Neural crest cell (in vitro differentiated cells): ENCODE measurements at regions not wholly inside any gene's neighbourhood (a gene's known extent, or its start where the extent isn't known, plus 50 kb on each side); places are given as distances from the start of the nearest gene placed in this dataset.

Source experiments
- DNase-seq: peaks from one replicate; pipeline ENCODE4 v3.0.0; 2021; ENCODE audit warnings: low read depth, mixed read lengths, low spot score
- H3K27ac Mint-ChIP-seq: one replicate; pipeline ENCODE4 v1.8.0; 2021; ENCODE audit warnings: mild to moderate bottlenecking, mixed read lengths; ENCODE audit not compliant: unreplicated experiment
- H3K27me3 Mint-ChIP-seq: 2 replicates; pipeline ENCODE4 v1.8.0; 2021; ENCODE audit warnings: low read depth, mild to moderate bottlenecking, mixed read lengths
- H3K36me3 Mint-ChIP-seq: 2 replicates; pipeline ENCODE4 v1.8.0; 2021; ENCODE audit warnings: low read depth, mild to moderate bottlenecking, mixed read lengths
- H3K4me1 Mint-ChIP-seq: 2 replicates; pipeline ENCODE4 v1.8.0; 2021; ENCODE audit warnings: mixed read lengths
- H3K4me3 Mint-ChIP-seq: one replicate; pipeline ENCODE4 v1.8.0; 2021; ENCODE audit warnings: mild to moderate bottlenecking, mixed read lengths
- H3K9me3 Mint-ChIP-seq: 2 replicates; pipeline ENCODE4 v1.8.0; 2021; ENCODE audit warnings: mixed read lengths
- TF ChIP-seq, protein P1 (sequence below): fragments of 200-600 bp; sonication (generic); conservative IDR thresholded peaks from 2 replicates; pipeline ENCODE4 v1.5.0; 2021; ENCODE audit warnings: antibody characterized with exemption, mild to moderate bottlenecking

DNA sequence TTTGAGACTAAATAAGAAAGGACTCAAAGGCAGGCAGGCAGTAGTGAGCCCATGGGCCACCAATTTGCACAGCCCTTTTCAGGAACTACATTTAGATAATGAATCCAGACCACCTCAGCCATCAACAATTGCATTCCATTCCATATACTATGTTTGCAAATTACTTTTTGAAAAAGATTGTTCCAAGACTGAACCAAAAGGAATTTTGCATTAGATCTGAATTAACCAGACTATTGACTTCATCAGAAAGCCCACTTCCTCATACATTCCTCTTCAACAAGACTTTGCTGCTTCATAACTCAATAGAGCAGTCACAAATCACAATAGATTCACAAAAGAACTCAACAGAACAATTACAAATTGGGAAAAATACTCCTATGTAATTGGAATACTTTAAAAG is 229.1 kb downstream of the SIM1 start:
- H3K4me3 Mint-ChIP-seq, result no peak overlapping the region
- H3K4me1 Mint-ChIP-seq, result peaks cover 34% of the 10 kb centered on the region
- H3K27me3 Mint-ChIP-seq, result no peaks in the 10 kb centered on the region
- DNase-seq, result no peak
- H3K9me3 Mint-ChIP-seq, result no peaks in the 10 kb centered on the region
- no peak overlapping the region for H3K27ac Mint-ChIP-seq
- H3K36me3 Mint-ChIP-seq, result no peaks in the 10 kb centered on the region
- TF ChIP-seq, protein P1, sequence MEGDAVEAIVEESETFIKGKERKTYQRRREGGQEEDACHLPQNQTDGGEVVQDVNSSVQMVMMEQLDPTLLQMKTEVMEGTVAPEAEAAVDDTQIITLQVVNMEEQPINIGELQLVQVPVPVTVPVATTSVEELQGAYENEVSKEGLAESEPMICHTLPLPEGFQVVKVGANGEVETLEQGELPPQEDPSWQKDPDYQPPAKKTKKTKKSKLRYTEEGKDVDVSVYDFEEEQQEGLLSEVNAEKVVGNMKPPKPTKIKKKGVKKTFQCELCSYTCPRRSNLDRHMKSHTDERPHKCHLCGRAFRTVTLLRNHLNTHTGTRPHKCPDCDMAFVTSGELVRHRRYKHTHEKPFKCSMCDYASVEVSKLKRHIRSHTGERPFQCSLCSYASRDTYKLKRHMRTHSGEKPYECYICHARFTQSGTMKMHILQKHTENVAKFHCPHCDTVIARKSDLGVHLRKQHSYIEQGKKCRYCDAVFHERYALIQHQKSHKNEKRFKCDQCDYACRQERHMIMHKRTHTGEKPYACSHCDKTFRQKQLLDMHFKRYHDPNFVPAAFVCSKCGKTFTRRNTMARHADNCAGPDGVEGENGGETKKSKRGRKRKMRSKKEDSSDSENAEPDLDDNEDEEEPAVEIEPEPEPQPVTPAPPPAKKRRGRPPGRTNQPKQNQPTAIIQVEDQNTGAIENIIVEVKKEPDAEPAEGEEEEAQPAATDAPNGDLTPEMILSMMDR, result no peak

DNA sequence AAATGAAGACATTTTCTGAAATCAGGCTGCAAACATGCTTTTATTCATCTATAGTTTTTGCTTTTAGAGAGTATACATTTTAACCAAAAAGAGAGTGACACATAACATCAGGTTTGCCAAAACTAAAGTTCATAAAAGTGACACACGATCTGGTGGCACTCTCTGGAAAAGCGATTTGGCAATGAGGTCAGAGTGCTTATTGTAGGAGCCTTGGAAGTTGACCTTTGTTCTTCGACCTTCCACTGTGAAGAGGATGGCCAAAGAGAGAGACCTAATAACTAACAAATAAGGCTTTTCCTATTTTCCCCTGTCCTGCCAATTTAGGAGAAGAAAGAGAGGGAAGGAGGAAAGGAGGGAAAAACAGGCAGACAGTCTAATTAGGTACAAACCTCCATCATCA is 230.1 kb downstream of the SIM1 start:
- Mint-ChIP-seq H3K4me3 (no peak overlapping the region), H3K27ac (no peak overlapping the region), H3K36me3 (no peaks in the 10 kb centered on the region), H3K27me3 (no peaks in the 10 kb centered on the region), H3K9me3 (no peaks in the 10 kb centered on the region), H3K4me1 (peaks cover 44% of the 10 kb centered on the region)
- TF ChIP-seq, protein P1, result no peak
- no peak for DNase-seq

DNA sequence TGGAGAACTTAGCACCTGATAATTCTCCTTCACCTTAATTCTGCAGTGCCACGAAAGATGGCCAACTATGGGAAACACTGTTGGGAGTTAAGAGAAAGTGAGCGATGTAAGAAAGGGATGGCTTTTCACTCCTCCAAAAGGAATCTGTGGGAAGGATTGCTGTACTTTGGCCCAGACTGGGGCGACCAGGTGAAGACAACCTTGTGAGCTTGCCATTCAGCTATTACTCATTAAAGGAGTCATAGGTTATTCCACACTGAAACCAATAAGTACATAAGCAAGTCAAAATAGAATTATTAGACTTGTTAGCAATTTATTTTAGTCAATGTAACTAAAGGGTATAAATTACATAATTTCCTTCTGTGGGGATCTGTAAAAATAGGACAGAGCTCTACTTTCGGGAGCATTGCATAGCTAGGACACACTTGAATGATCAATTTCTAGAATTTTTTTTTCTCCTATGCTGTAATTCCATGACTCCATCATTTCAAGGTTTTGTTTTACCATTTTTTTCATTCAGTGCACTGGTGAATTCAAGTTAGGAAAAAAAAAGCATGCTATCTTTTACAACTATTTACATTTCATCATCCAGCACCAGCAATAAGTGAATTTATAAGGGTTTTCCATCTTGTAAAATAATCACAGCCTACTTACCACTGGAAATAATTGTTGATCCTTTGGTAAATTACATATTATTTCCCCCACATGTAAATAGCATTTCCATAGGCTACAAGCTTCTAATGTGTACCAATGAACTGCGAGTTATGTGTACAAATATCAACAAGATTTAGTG is 231.7 kb downstream of the SIM1 start:
- Mint-ChIP-seq H3K4me3 (no peak overlapping the region), H3K27ac (no peak overlapping the region), H3K36me3 (no peaks in the 10 kb centered on the region), H3K27me3 (peaks cover 7% of the 10 kb centered on the region), H3K9me3 (no peaks in the 10 kb centered on the region), H3K4me1 (peaks cover 58% of the 10 kb centered on the region)
- TF ChIP-seq, protein P1, result no peak
- DNase-seq, result no peak

DNA sequence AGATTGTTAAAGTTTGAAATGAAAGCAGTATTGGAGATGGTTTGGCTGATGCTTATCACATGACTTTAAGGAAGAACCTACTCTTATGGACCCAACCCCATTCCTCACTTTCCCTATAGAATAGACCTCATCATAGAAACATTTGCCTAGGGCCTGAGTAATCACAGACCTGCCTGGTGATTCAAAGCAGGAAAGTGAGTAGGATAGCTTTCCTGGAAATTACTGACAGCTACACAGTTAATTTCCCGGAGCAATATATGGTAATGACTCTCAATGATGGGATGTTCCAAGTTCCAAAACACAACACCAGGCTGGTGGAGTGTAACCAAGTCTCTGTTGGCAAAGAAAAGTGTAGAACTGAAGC is 233.8 kb downstream of the SIM1 start:
- TF ChIP-seq, protein P1, result no peak
- H3K4me1 Mint-ChIP-seq, result peaks cover 42% of the 10 kb centered on the region
- peaks cover 10% of the 10 kb centered on the region for H3K27me3 Mint-ChIP-seq
- no peaks in the 10 kb centered on the region for H3K36me3 Mint-ChIP-seq
- H3K9me3 Mint-ChIP-seq, result no peaks in the 10 kb centered on the region
- H3K4me3 Mint-ChIP-seq, result no peak overlapping the region
- DNase-seq, result no peak
- H3K27ac Mint-ChIP-seq, result no peak overlapping the region

DNA sequence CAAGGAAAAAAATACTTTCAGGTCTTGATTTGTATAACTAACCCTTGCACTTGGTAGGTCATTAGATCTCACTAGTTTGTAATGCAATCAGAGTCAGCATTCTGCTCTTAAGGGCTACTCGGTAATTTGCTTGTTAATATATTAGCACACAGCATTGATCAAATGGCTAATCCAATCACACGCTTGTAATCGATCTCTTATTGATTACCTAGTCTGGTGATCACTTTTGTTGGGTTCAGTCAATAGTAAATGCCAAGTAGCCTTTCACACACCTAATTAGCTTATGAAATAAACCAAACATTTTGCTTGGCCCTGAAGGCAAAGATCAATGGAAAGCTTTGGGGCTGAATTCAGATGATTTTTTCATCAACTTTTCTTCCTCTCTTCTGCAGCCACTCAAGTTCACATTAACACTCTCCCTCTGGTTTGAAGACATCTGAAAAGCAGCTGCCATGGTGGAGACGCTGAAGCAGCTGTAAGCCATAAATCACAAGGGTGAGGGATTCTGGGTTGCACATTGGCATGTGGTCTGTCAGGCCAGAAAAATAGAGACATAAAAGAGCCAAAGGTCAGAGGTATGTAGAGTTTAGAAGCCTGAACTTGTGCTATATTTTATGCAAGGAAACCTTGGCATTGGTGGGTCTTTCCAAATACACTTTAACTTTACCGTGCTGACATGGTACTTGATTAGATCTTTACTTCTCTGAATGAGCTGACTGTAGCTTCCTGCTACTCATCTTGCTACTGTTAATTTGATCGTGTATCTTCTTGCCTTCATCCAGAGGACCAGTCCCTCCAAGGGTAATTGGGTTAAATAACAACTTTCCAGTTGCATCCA is 234.4 kb downstream of the SIM1 start:
- Mint-ChIP-seq H3K9me3 (no peaks in the 10 kb centered on the region), H3K4me3 (no peak overlapping the region), H3K27me3 (peaks cover 10% of the 10 kb centered on the region), H3K27ac (no peak overlapping the region), H3K4me1 (peaks cover 38% of the 10 kb centered on the region), H3K36me3 (no peaks in the 10 kb centered on the region)
- no peak for DNase-seq
- TF ChIP-seq, protein P1, result no peak
